ENCODE measurements at regions not wholly inside any gene's neighbourhood (a gene's known extent, or its start where the extent isn't known, plus 50 kb on each side); places are given as distances from the start of the nearest gene placed in this dataset.

- TF ChIP-seq CTCF (IDR thresholded peaks at IDR 0.05 in 4 of 5, conservative IDR thresholded peaks at IDR 0.05 in 1 of 5) (no peak), POLR2A (IDR thresholded peaks at IDR 0.05) (no peak)
Measured at GRCh38 chr1:194296201-194296600, 1109.8 kb upstream of the B3GALT2 start.
